HEK293 (cell line): ENCODE measurements at regions not wholly inside any gene's neighbourhood (a gene's known extent, or its start where the extent isn't known, plus 50 kb on each side); places are given as distances from the start of the nearest gene placed in this dataset.

ENCODE experiments used
- CTCF ChIA-PET: fragments of 350-600 bp; formaldehyde crosslinking; extraction: SDS; loops from one replicate; lab custom pipeline; 2021; ENCODE audit warnings: antibody characterized with exemption; lab: Yijun Ruan, JAX
- POLR2A ChIA-PET: fragments of 300-600 bp; formaldehyde crosslinking; extraction: SDS; loops from one replicate; lab custom pipeline; 2020; ENCODE audit warnings: antibody characterized with exemption, inconsistent platforms; lab: Yijun Ruan, JAX
- H3K27ac ChIP-seq: fragments of 200-500 bp; sonication (Bioruptor generic); 2 replicates; pipeline ENCODE4 v1.5.1; 2014; ENCODE audit warnings: low read depth, low read length, control low read depth, inconsistent platforms; ENCODE audit errors: extremely low read depth
- H3K36me3 ChIP-seq, 2 experiments: fragments of 200-500 bp in 1 of 2; sonication (Bioruptor generic) in 1 of 2; 1 replicate in 1 of 2; 2 replicates in 1 of 2; pipeline ENCODE4 v1.5.1; 2014 to 2017; ENCODE audit warnings: inconsistent platforms in 2 of 2, low read length in 2 of 2; ENCODE audit not compliant: control insufficient read depth in 2 of 2, insufficient read depth in 1 of 2
- H3K4me1 ChIP-seq: fragments of 200-500 bp; sonication (Bioruptor generic); 2 replicates; pipeline ENCODE4 v1.5.1; 2014; ENCODE audit warnings: mild to moderate bottlenecking, low read length, inconsistent platforms; ENCODE audit not compliant: control insufficient read depth, insufficient read depth
- H3K4me3 ChIP-seq: 2 replicates; pipeline ENCODE4 v1.5.1; 2011; ENCODE audit warnings: low read depth, mild to moderate bottlenecking, control low read depth, low read length, moderate library complexity
- H3K9me3 ChIP-seq: fragments of 200-500 bp; sonication (Bioruptor generic); 2 replicates; pipeline ENCODE4 v1.5.1; 2014; ENCODE audit warnings: low read depth, low read length, inconsistent platforms; ENCODE audit not compliant: control insufficient read depth, insufficient read depth
- FEZF1 ChIP-seq: fragments of 450-650 bp; formaldehyde crosslinking; IDR thresholded peaks from 2 replicates; pipeline ENCODE4 v1.5.1; 2016; ENCODE audit warnings: missing biosample characterization, missing genetic modification characterization
- HOXC10 ChIP-seq: sonication (generic); formaldehyde crosslinking; IDR thresholded peaks from 2 replicates; pipeline ENCODE4 v1.8.1; 2023; ENCODE audit warnings: mild to moderate bottlenecking, missing genetic modification reagents
- KLF16 ChIP-seq: fragments of 450-650 bp; formaldehyde crosslinking; IDR thresholded peaks from 2 replicates; pipeline ENCODE4 v1.5.1; 2017; ENCODE audit warnings: missing biosample characterization, missing genetic modification characterization
- KLF7 ChIP-seq: fragments of 450-650 bp; formaldehyde crosslinking; IDR thresholded peaks from 2 replicates; pipeline ENCODE4 v1.5.1; 2016; ENCODE audit warnings: missing biosample characterization, missing genetic modification characterization, borderline replicate concordance
- SETDB1 ChIP-seq: IDR thresholded peaks from one replicate; pipeline ENCODE4 v1.6.1; 2017; ENCODE audit warnings: mild to moderate bottlenecking, low read length, moderate library complexity, mixed read lengths; ENCODE audit not compliant: insufficient read length
- ZFP41 ChIP-seq: fragments of 450-650 bp; formaldehyde crosslinking; IDR thresholded peaks from 2 replicates; pipeline ENCODE4 v1.5.1; 2016; ENCODE audit warnings: missing biosample characterization, missing genetic modification characterization, borderline replicate concordance
- ZNF121 ChIP-seq: fragments of 450-650 bp; formaldehyde crosslinking; IDR thresholded peaks from 2 replicates; pipeline ENCODE4 v1.5.1; 2016; ENCODE audit warnings: missing biosample characterization, missing genetic modification characterization
- ZNF140 ChIP-seq: fragments of 450-650 bp; formaldehyde crosslinking; IDR thresholded peaks from 2 replicates; pipeline ENCODE4 v1.5.1; 2016; ENCODE audit warnings: missing biosample characterization, missing genetic modification characterization
- ZNF174 ChIP-seq: fragments of 450-650 bp; formaldehyde crosslinking; IDR thresholded peaks from 2 replicates; pipeline ENCODE4 v1.5.0; 2017; ENCODE audit warnings: missing biosample characterization, mild to moderate bottlenecking, missing genetic modification characterization
- ZNF211 ChIP-seq: fragments of 450-650 bp; formaldehyde crosslinking; IDR thresholded peaks from 2 replicates; pipeline ENCODE4 v1.5.1; 2016; ENCODE audit warnings: low read depth, missing biosample characterization, missing genetic modification characterization
- ZNF223 ChIP-seq: fragments of 450-650 bp; formaldehyde crosslinking; IDR thresholded peaks from 2 replicates; pipeline ENCODE4 v1.5.1; 2016; ENCODE audit warnings: missing biosample characterization, missing genetic modification characterization
- ZNF404 ChIP-seq: fragments of 450-650 bp; formaldehyde crosslinking; IDR thresholded peaks from 2 replicates; pipeline ENCODE4 v1.5.1; 2017; ENCODE audit warnings: missing biosample characterization, missing genetic modification characterization
- ZNF610 ChIP-seq: fragments of 450-650 bp; formaldehyde crosslinking; IDR thresholded peaks from 2 replicates; pipeline ENCODE4 v1.5.1; 2016; ENCODE audit warnings: missing biosample characterization, missing genetic modification characterization, borderline replicate concordance
- ZNF626 ChIP-seq: fragments of 450-650 bp; sonication (Bioruptor Pico); formaldehyde crosslinking; IDR thresholded peaks from 2 replicates; pipeline ENCODE4 v1.5.1; 2018; ENCODE audit warnings: missing biosample characterization, missing genetic modification characterization, inconsistent platforms
- ZSCAN30 ChIP-seq: fragments of 450-650 bp; IDR thresholded peaks from 2 replicates; pipeline ENCODE4 v1.5.1; 2018; ENCODE audit warnings: missing biosample characterization, mild to moderate bottlenecking, missing genetic modification characterization, moderate library complexity
- TF ChIP-seq, protein P1 (sequence below): fragments of 450-650 bp; formaldehyde crosslinking; IDR thresholded peaks from 2 replicates; pipeline ENCODE4 v1.5.1; 2016; ENCODE audit warnings: missing biosample characterization, missing genetic modification characterization
- TF ChIP-seq, protein P2 (sequence below): fragments of 450-650 bp; formaldehyde crosslinking; IDR thresholded peaks from 2 replicates; pipeline ENCODE4 v1.5.1; 2016; ENCODE audit warnings: missing biosample characterization, missing genetic modification characterization

- H3K36me3 ChIP-seq: no peaks in the 10 kb centered on the region
- H3K4me1 ChIP-seq: no peaks in the 10 kb centered on the region
- ChIA-PET POLR2A (no interaction called here), CTCF (interaction anchor here (0.6 kb wide), 1 partner anchor 75 kb away, joined by 3 read pairs; no protein-coding TSS in a partner anchor)
- no peak for TF ChIP-seq SETDB1
- TF ChIP-seq ZNF140 (tag by site-specific recombination): no peak
- TF ChIP-seq FEZF1 (tag by site-specific recombination): no peak
- no peak for TF ChIP-seq KLF16
- no peak overlapping the region for H3K27ac ChIP-seq
- no peak overlapping the region for H3K4me3 ChIP-seq
- H3K9me3 ChIP-seq: no peaks in the 10 kb centered on the region
Measured at GRCh38 chr4:153087671-153088194, 116.5 kb upstream of the TRIM2 start.

DNA sequence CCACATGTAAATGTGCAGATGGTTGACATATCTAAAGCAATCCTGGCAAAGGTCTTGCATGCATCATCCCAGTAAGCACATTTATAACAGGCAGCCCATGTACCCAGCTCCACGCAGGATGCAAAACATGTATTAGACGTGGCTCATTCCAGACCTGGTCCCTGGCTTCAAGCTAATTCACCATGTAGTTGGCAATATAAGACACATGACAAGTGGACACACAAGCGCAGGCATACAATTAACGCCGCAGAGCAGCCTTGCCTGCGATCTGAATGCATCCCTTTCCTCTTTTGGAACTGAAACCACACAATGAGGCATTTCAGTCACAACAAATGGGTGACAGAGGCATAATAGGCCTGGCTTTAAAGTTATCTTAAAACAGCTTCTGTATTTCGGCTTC is 114.5 kb upstream of the TRIM2 start:
- Histone ChIP-seq H3K27ac (no peak overlapping the region), H3K4me1 (no peaks in the 10 kb centered on the region)
- ChIA-PET POLR2A (no interaction called here), CTCF (interaction anchor here (0.6 to 1.9 kb wide), 3 partner anchors 9 to 109 kb away, joined by 3 to 8 read pairs (median 3); no protein-coding TSS in a partner anchor)
- TF ChIP-seq ZFP41 (tag by site-specific recombination): no peak
- no peak for TF ChIP-seq KLF7 (tag by site-specific recombination)
- TF ChIP-seq ZNF223: no peak
- TF ChIP-seq ZNF626 (tag by site-specific recombination): no peak
- no peak for TF ChIP-seq ZSCAN30 (tag by site-specific recombination)
- TF ChIP-seq ZNF121: no peak
- TF ChIP-seq, protein P1, sequence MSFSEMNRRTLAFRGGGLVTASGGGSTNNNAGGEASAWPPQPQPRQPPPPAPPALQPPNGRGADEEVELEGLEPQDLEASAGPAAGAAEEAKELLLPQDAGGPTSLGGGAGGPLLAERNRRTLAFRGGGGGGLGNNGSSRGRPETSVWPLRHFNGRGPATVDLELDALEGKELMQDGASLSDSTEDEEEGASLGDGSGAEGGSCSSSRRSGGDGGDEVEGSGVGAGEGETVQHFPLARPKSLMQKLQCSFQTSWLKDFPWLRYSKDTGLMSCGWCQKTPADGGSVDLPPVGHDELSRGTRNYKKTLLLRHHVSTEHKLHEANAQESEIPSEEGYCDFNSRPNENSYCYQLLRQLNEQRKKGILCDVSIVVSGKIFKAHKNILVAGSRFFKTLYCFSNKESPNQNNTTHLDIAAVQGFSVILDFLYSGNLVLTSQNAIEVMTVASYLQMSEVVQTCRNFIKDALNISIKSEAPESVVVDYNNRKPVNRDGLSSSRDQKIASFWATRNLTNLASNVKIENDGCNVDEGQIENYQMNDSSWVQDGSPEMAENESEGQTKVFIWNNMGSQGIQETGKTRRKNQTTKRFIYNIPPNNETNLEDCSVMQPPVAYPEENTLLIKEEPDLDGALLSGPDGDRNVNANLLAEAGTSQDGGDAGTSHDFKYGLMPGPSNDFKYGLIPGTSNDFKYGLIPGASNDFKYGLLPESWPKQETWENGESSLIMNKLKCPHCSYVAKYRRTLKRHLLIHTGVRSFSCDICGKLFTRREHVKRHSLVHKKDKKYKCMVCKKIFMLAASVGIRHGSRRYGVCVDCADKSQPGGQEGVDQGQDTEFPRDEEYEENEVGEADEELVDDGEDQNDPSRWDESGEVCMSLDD (tag by site-specific recombination): no peak
- no peak for TF ChIP-seq ZNF174 (tag by site-specific recombination)
- TF ChIP-seq ZNF404 (tag by site-specific recombination): no peak
- TF ChIP-seq, protein P2, sequence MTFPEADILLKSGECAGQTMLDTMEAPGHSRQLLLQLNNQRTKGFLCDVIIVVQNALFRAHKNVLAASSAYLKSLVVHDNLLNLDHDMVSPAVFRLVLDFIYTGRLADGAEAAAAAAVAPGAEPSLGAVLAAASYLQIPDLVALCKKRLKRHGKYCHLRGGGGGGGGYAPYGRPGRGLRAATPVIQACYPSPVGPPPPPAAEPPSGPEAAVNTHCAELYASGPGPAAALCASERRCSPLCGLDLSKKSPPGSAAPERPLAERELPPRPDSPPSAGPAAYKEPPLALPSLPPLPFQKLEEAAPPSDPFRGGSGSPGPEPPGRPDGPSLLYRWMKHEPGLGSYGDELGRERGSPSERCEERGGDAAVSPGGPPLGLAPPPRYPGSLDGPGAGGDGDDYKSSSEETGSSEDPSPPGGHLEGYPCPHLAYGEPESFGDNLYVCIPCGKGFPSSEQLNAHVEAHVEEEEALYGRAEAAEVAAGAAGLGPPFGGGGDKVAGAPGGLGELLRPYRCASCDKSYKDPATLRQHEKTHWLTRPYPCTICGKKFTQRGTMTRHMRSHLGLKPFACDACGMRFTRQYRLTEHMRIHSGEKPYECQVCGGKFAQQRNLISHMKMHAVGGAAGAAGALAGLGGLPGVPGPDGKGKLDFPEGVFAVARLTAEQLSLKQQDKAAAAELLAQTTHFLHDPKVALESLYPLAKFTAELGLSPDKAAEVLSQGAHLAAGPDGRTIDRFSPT (tag by site-specific recombination): no peak
- TF ChIP-seq, all 188 proteins: peak for 0
- no peaks in the 10 kb centered on the region for H3K36me3 ChIP-seq
- no peak overlapping the region for H3K4me3 ChIP-seq
- no peaks in the 10 kb centered on the region for H3K9me3 ChIP-seq

DNA sequence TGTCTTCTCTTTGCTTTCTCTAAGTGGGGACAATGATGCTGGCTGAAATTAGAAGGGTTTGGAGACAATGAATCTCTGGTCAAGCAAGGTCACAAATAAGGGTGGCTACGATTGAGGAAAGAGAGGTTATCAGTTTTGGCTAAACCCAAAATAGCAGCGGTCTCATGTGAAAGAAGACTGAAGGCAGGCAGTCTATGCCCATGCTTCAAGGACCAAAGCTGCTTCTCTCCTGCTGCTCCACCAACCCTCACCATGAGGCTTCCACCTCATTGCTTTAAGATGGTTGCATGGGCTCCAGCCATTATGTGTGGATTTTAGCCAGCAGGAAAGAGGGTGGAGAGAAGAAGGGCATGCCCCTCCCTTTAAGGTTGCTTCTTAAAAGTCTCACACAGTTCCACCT is 114.1 kb upstream of the TRIM2 start:
- Histone ChIP-seq H3K27ac (no peak overlapping the region), H3K4me3 (no peak overlapping the region), H3K36me3 (no peaks in the 10 kb centered on the region), H3K9me3 (no peaks in the 10 kb centered on the region), H3K4me1 (no peaks in the 10 kb centered on the region)
- CTCF ChIA-PET: interaction anchor here (1.9 kb wide), 1 partner anchor 37 kb away, joined by 8 read pairs; no protein-coding TSS in a partner anchor
- no peak for TF ChIP-seq HOXC10
- no peak for TF ChIP-seq ZNF211 (tag by site-specific recombination)
- no peak for TF ChIP-seq ZNF610 (tag by site-specific recombination)
- TF ChIP-seq, all 188 proteins: peak for 0
- POLR2A ChIA-PET: no interaction called here
